Tongue (tissue), 1 donor: ENCODE measurements at regions not wholly inside any gene's neighbourhood (a gene's known extent, or its start where the extent isn't known, plus 50 kb on each side); places are given as distances from the start of the nearest gene placed in this dataset.
"Not testable (repeated sequence)": the region's sequence is repeated elsewhere in the genome, so short reads cannot be mapped to it uniquely, and the experiment has no call there.

Experiments used
- DNase-seq: peaks from one replicate; pipeline ENCODE4 v3.0.0-alpha.2; 2015

- DNase-seq: peak; percentile 91
These were observed 263.1 kb upstream of the RGMB start for GRCh38 chr5:98510143-98510985.

GRCh38 chr5:98513380-98513779, 260.1 kb upstream of the RGMB start:
- peak; percentile 49 for DNase-seq

- DNase-seq: peak; percentile 79
These were observed 259.2 kb upstream of the RGMB start for GRCh38 chr5:98514215-98514614.

- DNase-seq: no peak
These were observed 256.8 kb upstream of the RGMB start for GRCh38 chr5:98516701-98517100.

GRCh38 chr5:98517560-98518366, 255.7 kb upstream of the RGMB start:
- DNase-seq: no peak

GRCh38 chr5:98518754-98519153, 254.7 kb upstream of the RGMB start:
- no peak for DNase-seq

- DNase-seq: peak; percentile 63
These were observed 253.9 kb upstream of the RGMB start for GRCh38 chr5:98519571-98519970.

- no peak for DNase-seq
These were observed 251.6 kb upstream of the RGMB start for GRCh38 chr5:98521821-98522220.

GRCh38 chr5:98524773-98525172, 248.7 kb upstream of the RGMB start:
- DNase-seq: peak; percentile 95

GRCh38 chr5:98527846-98528245, 245.6 kb upstream of the RGMB start:
- DNase-seq: no peak

- no peak for DNase-seq
These were observed 244.1 kb upstream of the RGMB start for GRCh38 chr5:98529321-98529720.

- DNase-seq: no peak
These were observed 243.2 kb upstream of the RGMB start for GRCh38 chr5:98530224-98530623.

GRCh38 chr5:98535901-98536300, 237.6 kb upstream of the RGMB start:
- no peak for DNase-seq

- DNase-seq: no peak
These were observed 233.4 kb upstream of the RGMB start for GRCh38 chr5:98540056-98540455.

GRCh38 chr5:98541641-98542040, 231.8 kb upstream of the RGMB start:
- DNase-seq: no peak

GRCh38 chr5:98543490-98543889, 230.0 kb upstream of the RGMB start:
- no peak for DNase-seq

- DNase-seq: not testable (repeated sequence)
These were observed 226.5 kb upstream of the RGMB start for GRCh38 chr5:98546924-98547323.

- no peak for DNase-seq
These were observed 216.8 kb upstream of the RGMB start for GRCh38 chr5:98556712-98557111.

GRCh38 chr5:98557916-98558315, 215.5 kb upstream of the RGMB start:
- DNase-seq: no peak

- DNase-seq: no peak
These were observed 209.4 kb upstream of the RGMB start for GRCh38 chr5:98563885-98564653.

- DNase-seq: no peak
These were observed 208.6 kb upstream of the RGMB start for GRCh38 chr5:98564836-98565235.

- DNase-seq: no peak
These were observed 205.1 kb upstream of the RGMB start for GRCh38 chr5:98568336-98568735.

- DNase-seq: no peak
These were observed 204.2 kb upstream of the RGMB start for GRCh38 chr5:98569288-98569687.
